GM04503 (cell line): ENCODE measurements at regions not wholly inside any gene's neighbourhood (a gene's known extent, or its start where the extent isn't known, plus 50 kb on each side); places are given as distances from the start of the nearest gene placed in this dataset.

ENCODE experiments used
- DNase-seq: peaks from one replicate; pipeline ENCODE4 v3.0.0-alpha.2; 2012; ENCODE audit warnings: low read depth

- no peak for DNase-seq
Observed at GRCh38 chr3:62981962-62982361, 106.7 kb upstream of the CADPS start.

- DNase-seq = no peak
Observed at GRCh38 chr3:62982795-62983455, 107.7 kb upstream of the CADPS start.

- no peak for DNase-seq
Observed at GRCh38 chr3:62986061-62986460, 110.8 kb upstream of the CADPS start.

- DNase-seq = no peak
Observed at GRCh38 chr3:62987721-62988120, 112.5 kb upstream of the CADPS start.

GRCh38 chr3:62990704-62991413 is 115.6 kb upstream of the CADPS start:
- no peak for DNase-seq

GRCh38 chr3:62992520-62992919 is 117.3 kb upstream of the CADPS start:
- no peak for DNase-seq

- no peak for DNase-seq
Observed at GRCh38 chr3:62995119-62995518, 119.9 kb upstream of the CADPS start.

- no peak for DNase-seq
Observed at GRCh38 chr3:62995530-62995929, 120.3 kb upstream of the CADPS start.

GRCh38 chr3:62997369-62997768 is 122.2 kb upstream of the CADPS start:
- DNase-seq = no peak

- no peak for DNase-seq
Observed at GRCh38 chr3:62999158-62999557, 123.9 kb upstream of the CADPS start.

GRCh38 chr3:62999791-63000190 is 124.6 kb upstream of the CADPS start:
- DNase-seq = no peak

GRCh38 chr3:63004448-63004847 is 129.2 kb upstream of the CADPS start:
- DNase-seq = no peak

- no peak for DNase-seq
Observed at GRCh38 chr3:63015614-63016309, 140.5 kb upstream of the CADPS start.

GRCh38 chr3:63022114-63022513 is 146.9 kb upstream of the CADPS start:
- DNase-seq = no peak

- no peak for DNase-seq
Observed at GRCh38 chr3:63026722-63027121, 151.5 kb upstream of the CADPS start.

- no peak for DNase-seq
Observed at GRCh38 chr3:63029326-63029725, 154.1 kb upstream of the CADPS start.

- no peak for DNase-seq
Observed at GRCh38 chr3:63029921-63030320, 154.7 kb upstream of the CADPS start.

- DNase-seq = no peak
Observed at GRCh38 chr3:63030666-63031065, 155.4 kb upstream of the CADPS start.

GRCh38 chr3:63032881-63033280 is 157.7 kb upstream of the CADPS start:
- DNase-seq = no peak

GRCh38 chr3:63034101-63034500 is 158.9 kb upstream of the CADPS start:
- no peak for DNase-seq

GRCh38 chr3:63037116-63037515 is 161.9 kb upstream of the CADPS start:
- DNase-seq = no peak

- no peak for DNase-seq
Observed at GRCh38 chr3:63042833-63043232, 167.6 kb upstream of the CADPS start.

GRCh38 chr3:63043631-63044030 is 168.4 kb upstream of the CADPS start:
- DNase-seq = no peak
